ENCODE measurements at regions not wholly inside any gene's neighbourhood (a gene's known extent, or its start where the extent isn't known, plus 50 kb on each side); places are given as distances from the start of the nearest gene placed in this dataset.

DNA sequence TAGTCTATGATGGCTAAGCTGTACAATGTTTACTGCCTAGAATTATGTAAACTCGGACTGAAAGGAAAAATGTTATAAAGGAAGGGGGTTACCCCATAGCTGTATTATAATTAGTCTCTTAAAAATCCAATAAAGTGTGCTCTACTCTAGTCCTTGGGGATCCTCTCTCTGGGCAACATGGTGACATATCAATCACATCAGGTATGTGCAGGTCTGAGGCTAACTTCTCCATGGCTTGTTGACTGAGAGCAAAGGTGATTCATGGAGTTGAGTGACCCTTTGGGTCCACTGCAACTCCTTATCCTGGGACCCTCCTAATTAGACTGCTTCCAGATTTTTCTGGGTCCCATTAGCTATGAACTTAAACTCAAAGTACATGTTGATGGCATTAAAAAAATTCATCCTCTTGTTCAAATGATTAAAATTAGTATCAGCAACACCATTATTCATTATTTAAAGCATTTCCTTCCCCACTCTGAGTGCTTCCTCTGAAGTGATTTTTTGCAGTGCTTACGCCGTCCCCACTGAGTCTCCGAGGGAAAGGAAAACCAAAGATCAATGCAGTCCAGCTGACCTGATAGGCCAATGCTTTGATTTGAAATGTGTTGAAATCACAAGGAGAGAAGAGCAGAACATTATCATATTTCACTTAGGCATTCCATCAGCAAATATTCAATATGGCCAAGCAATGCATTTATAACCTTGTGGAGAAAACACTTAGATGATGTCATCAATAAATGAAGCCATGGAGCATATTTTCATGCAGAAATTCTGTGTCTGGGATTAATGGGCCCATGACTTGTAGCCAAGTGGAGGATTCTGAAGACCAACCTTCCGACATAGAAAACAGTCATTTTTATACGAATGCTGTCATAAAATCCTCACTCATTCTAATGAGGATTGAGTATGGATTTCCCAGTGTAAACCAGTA is 161.7 kb upstream of the CRBN start (continued):
- TF ChIP-seq, protein P1, sequence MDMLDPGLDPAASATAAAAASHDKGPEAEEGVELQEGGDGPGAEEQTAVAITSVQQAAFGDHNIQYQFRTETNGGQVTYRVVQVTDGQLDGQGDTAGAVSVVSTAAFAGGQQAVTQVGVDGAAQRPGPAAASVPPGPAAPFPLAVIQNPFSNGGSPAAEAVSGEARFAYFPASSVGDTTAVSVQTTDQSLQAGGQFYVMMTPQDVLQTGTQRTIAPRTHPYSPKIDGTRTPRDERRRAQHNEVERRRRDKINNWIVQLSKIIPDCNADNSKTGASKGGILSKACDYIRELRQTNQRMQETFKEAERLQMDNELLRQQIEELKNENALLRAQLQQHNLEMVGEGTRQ (IDR thresholded peaks at IDR 0.05; ENCODE audit: low read length): no peak
- TF ChIP-seq KDM5A (IDR thresholded peaks at IDR 0.05; ENCODE audit: low read length): no peak
- no peak for TF ChIP-seq POLR2AphosphoS5 (IDR thresholded peaks at IDR 0.05; ENCODE audit: low read depth, low read length)

All from H1 (cell line).